Common myeloid progenitor, CD34-positive (primary cell): ENCODE measurements at regions not wholly inside any gene's neighbourhood (a gene's known extent, or its start where the extent isn't known, plus 50 kb on each side); places are given as distances from the start of the nearest gene placed in this dataset.
"Not testable (repeated sequence)": the region's sequence is repeated elsewhere in the genome, so short reads cannot be mapped to it uniquely, and the experiment has no call there.

Experiments used
- CTCF ChIA-PET: fragments of 350-600 bp; sonication (Branson Sonifier 250); formaldehyde crosslinking; loops from one replicate; lab custom pipeline; 2021; ENCODE audit warnings: antibody characterized with exemption; lab: Charles Lee
- POLR2A ChIA-PET: fragments of 350-600 bp; sonication (Branson Sonifier 250); formaldehyde crosslinking; loops from one replicate; lab custom pipeline; 2021; ENCODE audit warnings: antibody characterized with exemption; lab: Charles Lee
- DNase-seq, 3 donors: peaks; one replicate each; pipeline versions ENCODE4 v3.0.0 to v3.0.0-alpha.2; 2013
- H3K27ac ChIP-seq, 2 experiments: 1 replicate in 1 of 2; 2 replicates in 1 of 2; pipeline ENCODE4 v1.7.0; 2013; ENCODE audit warnings: inconsistent platforms in 2 of 2, low read length in 2 of 2, mild to moderate bottlenecking in 2 of 2, low read depth in 1 of 2, moderate library complexity in 1 of 2; ENCODE audit not compliant: severe bottlenecking in 2 of 2, insufficient read depth in 1 of 2, poor library complexity in 1 of 2
- H3K27me3 ChIP-seq, 5 experiments: replicated peaks in 2 of 5; 1 replicate in 3 of 5; 2 replicates in 2 of 5; pipeline versions ENCODE4 v1.6.1 to v1.7.0; 2013; ENCODE audit warnings: low read length in 4 of 5, mild to moderate bottlenecking in 2 of 5, moderate library complexity in 2 of 5, inconsistent platforms in 1 of 5; ENCODE audit not compliant: insufficient read depth in 5 of 5, control insufficient read depth in 4 of 5
- H3K36me3 ChIP-seq, 4 experiments: 1 replicate in 2 of 4; 2 replicates in 2 of 4; pipeline versions ENCODE4 v1.6.1 to v1.7.0; 2013; ENCODE audit warnings: low read length in 3 of 4, control low read depth in 1 of 4, mild to moderate bottlenecking in 1 of 4; ENCODE audit not compliant: control insufficient read depth in 4 of 4, insufficient read depth in 4 of 4
- H3K4me1 ChIP-seq, 4 experiments: 1 replicate in 3 of 4; 2 replicates in 1 of 4; pipeline versions ENCODE4 v1.6.1 to v1.7.1; 2013; ENCODE audit warnings: low read length in 3 of 4, mild to moderate bottlenecking in 3 of 4, control low read depth in 1 of 4, inconsistent platforms in 1 of 4, moderate library complexity in 1 of 4; ENCODE audit not compliant: control insufficient read depth in 4 of 4, insufficient read depth in 4 of 4; ENCODE audit errors: control extremely low read depth in 1 of 4
- H3K4me3 ChIP-seq, 7 experiments: 1 replicate in 4 of 7; 2 replicates in 3 of 7; pipeline versions ENCODE4 v1.5.1 to v1.7.0; 2013; ENCODE audit warnings: mild to moderate bottlenecking in 7 of 7, low read length in 6 of 7, moderate library complexity in 6 of 7, inconsistent platforms in 2 of 7, low read depth in 2 of 7, control low read depth in 1 of 7; ENCODE audit not compliant: insufficient read depth in 4 of 7, control insufficient read depth in 1 of 7; ENCODE audit errors: extremely low read depth in 1 of 7
- H3K9me3 ChIP-seq, 5 experiments: 1 replicate in 4 of 5; 2 replicates in 1 of 5; pipeline versions ENCODE4 v1.6.1 to v1.7.1; 2013; ENCODE audit warnings: low read length in 4 of 5, mild to moderate bottlenecking in 2 of 5, inconsistent platforms in 1 of 5, low read depth in 1 of 5, moderate library complexity in 1 of 5; ENCODE audit not compliant: control insufficient read depth in 4 of 5, insufficient read depth in 2 of 5; ENCODE audit errors: control extremely low read depth in 1 of 5
- WGBS: methylation state at CpG from one replicate; pipeline ENCODE4 v1.1.5; 2013; ENCODE audit not compliant: insufficient coverage; 5-methylcytosine and 5-hydroxymethylcytosine counted together

DNA sequence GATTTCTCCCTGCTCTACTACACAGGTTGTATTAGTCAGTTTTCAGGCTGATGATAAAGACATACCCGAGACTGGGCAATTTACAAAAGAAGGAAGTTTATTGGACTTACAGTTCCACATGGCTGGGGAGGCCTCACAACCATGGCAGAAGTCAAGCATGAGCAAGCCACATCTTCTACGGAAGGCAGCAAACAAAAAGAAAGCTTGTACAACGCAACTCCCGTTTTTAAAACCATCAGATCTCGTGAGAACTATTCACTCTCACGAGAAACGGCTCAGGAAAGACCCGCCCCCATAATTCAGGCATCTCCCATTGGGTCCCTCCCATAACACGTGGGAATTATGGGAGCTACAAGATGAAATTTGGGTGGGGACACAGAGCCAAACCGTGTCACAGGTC, 88.0 kb upstream of the CDYL2 start:
- H3K36me3 ChIP-seq, CTCF ChIA-PET, H3K4me1 ChIP-seq, H3K27me3 ChIP-seq, DNase-seq, H3K4me3 ChIP-seq, H3K9me3 ChIP-seq, H3K27ac ChIP-seq, POLR2A ChIA-PET: not testable (repeated sequence)
- WGBS, result 93% methylated on average over 10 of the region's 10 CpGs

DNA sequence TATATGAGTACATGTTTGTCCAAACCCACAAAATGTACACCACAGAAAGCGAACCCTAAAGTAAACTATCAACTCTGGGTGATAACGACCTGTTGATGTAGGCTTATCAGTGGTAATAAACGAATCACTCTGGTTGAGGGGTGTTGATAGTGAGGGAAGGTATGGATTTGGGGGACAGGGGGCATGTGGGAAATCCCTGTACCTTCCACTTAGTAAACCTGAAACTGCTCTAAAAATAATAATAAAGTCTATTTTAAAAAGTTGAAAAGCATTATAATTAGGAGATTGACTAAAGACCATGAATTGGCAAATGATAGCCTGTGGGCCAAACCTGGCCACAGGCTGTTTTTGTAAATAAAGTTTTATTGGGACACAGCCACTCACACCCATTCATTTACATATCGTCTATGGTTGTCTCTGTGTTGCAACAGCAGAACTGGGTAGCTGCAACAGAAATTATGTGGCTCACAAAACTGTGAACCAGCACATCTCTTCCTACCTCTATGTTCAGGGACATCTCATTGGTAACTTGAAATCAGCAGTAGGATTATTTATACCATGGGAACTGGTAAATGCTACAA, 85.5 kb upstream of the CDYL2 start:
- DNase-seq, result no peak
- H3K27me3 ChIP-seq, result peaks cover 0 to 2% (median 0%) of the 10 kb centered on the region in 5 experiments
- WGBS, result no CpG with 5 or more reads among the region's 4 CpGs
- POLR2A ChIA-PET, result no interaction called here
- H3K9me3 ChIP-seq, result no peaks in the 10 kb centered on the region
- no peak overlapping the region for H3K27ac ChIP-seq
- no peak overlapping the region for H3K4me3 ChIP-seq
- H3K4me1 ChIP-seq, result no peaks in the 10 kb centered on the region
- no peaks in the 10 kb centered on the region for H3K36me3 ChIP-seq
- CTCF ChIA-PET, result no interaction called here

- POLR2A ChIA-PET, result no interaction called here
- WGBS, result 100% methylated on average over 2 of the region's 3 CpGs
- Histone ChIP-seq H3K27ac (no peak overlapping the region), H3K36me3 (no peaks in the 10 kb centered on the region), H3K4me3 (no peak overlapping the region), H3K27me3 (peaks cover 0 to 13% (median 2%) of the 10 kb centered on the region in 5 experiments), H3K9me3 (no peaks in the 10 kb centered on the region), H3K4me1 (no peaks in the 10 kb centered on the region)
- CTCF ChIA-PET, result no interaction called here
- no peak for DNase-seq
Observed at GRCh38 chr16:80887062-80887461, 82.7 kb upstream of the CDYL2 start.

- DNase-seq, result no peak
- POLR2A ChIA-PET, result no interaction called here
- WGBS, result 91% methylated on average over 4 of the region's 5 CpGs
- no peak overlapping the region for H3K4me3 ChIP-seq
- H3K4me1 ChIP-seq, result no peaks in the 10 kb centered on the region
- H3K36me3 ChIP-seq, result no peaks in the 10 kb centered on the region
- CTCF ChIA-PET, result no interaction called here
- H3K27me3 ChIP-seq, result peaks cover 0 to 22% (median 3%) of the 10 kb centered on the region in 5 experiments
- no peak overlapping the region for H3K27ac ChIP-seq
- peaks cover 0 to 1% (median 0%) of the 10 kb centered on the region in 5 experiments for H3K9me3 ChIP-seq
Observed at GRCh38 chr16:80883816-80884215, 79.4 kb upstream of the CDYL2 start.

DNA sequence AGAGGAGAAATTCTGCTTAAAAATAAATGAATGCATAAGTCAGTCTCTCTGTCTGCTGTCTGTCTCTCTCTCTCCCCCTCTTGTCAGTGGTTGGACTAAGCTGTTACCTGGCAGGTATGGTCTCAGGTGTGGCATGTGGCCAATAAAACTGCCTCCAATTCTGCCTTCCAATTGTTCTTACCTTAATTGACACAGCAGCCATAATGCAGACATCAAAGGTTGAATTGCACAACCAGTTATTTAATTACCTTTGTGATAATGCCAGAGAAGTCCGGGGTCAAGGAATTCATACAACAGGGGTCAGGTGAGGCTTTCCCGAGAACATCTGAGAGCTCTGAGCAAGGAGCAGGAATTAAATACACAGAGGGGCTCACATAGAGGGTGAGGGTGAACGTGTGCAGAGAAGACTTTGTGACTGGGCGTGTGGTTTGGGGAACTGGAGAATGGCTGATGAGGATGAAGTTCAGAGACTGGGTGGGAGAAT, 78.8 kb upstream of the CDYL2 start:
- H3K4me3 ChIP-seq, result no peak overlapping the region
- peaks cover 0 to 1% (median 0%) of the 10 kb centered on the region in 5 experiments for H3K9me3 ChIP-seq
- 83% methylated on average over 4 of the region's 4 CpGs for WGBS
- H3K27ac ChIP-seq, result no peak overlapping the region
- no peaks in the 10 kb centered on the region for H3K4me1 ChIP-seq
- POLR2A ChIA-PET, result no interaction called here
- H3K27me3 ChIP-seq, result peaks cover 0 to 22% (median 3%) of the 10 kb centered on the region in 5 experiments
- H3K36me3 ChIP-seq, result no peaks in the 10 kb centered on the region
- DNase-seq, result no peak
- CTCF ChIA-PET, result no interaction called here

GRCh38 chr16:80875616-80876015, 71.2 kb upstream of the CDYL2 start:
- Histone ChIP-seq H3K4me1 (no peaks in the 10 kb centered on the region), H3K27me3 (peaks cover 2 to 14% (median 9%) of the 10 kb centered on the region in 5 experiments), H3K27ac (no peak overlapping the region), H3K4me3 (no peak overlapping the region), H3K9me3 (peaks cover 0 to 2% (median 0%) of the 10 kb centered on the region in 5 experiments), H3K36me3 (no peaks in the 10 kb centered on the region)
- 83% methylated on average over 5 of the region's 5 CpGs for WGBS
- no peak for DNase-seq
- ChIA-PET POLR2A (no interaction called here), CTCF (no interaction called here)

DNA sequence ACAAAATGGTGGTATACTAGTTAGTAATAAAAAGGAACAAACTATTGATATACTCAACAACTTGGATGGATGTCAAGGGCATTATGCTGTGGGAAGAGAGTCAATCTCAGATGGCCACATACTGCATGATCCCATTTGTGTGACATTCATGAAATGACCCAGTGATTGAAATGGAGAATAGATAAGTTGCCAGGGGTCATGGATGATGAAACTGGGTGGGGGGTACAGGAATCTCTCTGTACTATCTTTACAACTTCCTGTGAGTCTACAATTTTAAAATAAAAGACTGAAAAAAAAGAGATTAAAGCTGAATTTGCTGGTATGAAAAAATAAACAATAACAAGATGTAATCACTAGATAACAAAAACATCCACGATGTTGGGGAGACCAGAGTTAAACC, 70.5 kb upstream of the CDYL2 start:
- DNase-seq, result no peak
- ChIA-PET CTCF (no interaction called here), POLR2A (no interaction called here)

More for the DNA sequence above, 70.5 kb upstream of the CDYL2 start:
- H3K4me3 ChIP-seq, result no peak overlapping the region
- no CpG with 5 or more reads among the region's 1 CpG for WGBS
- H3K9me3 ChIP-seq, result peaks cover 0 to 2% (median 0%) of the 10 kb centered on the region in 5 experiments
- no peaks in the 10 kb centered on the region for H3K36me3 ChIP-seq
- H3K27me3 ChIP-seq, result peaks cover 2 to 14% (median 7%) of the 10 kb centered on the region in 5 experiments
- H3K27ac ChIP-seq, result no peak overlapping the region
- H3K4me1 ChIP-seq, result no peaks in the 10 kb centered on the region
